Right lobe of liver (tissue), 6 donors: ENCODE measurements at regions not wholly inside any gene's neighbourhood (a gene's known extent, or its start where the extent isn't known, plus 50 kb on each side); places are given as distances from the start of the nearest gene placed in this dataset.

ENCODE experiments used
- ATAC-seq, 4 donors: fragments of 200-7000 bp; cut with Tn5 transposase; one replicate each; pipeline ENCODE4 v1.9.1; 2020; ENCODE audit warnings: mild to moderate bottlenecking in 4 of 4, moderate library complexity in 4 of 4
- DNase-seq, 3 donors: peaks; one replicate each; pipeline ENCODE4 v3.0.0-alpha.2; 2020
- H3K27ac ChIP-seq, 3 donors: fragments of 200-600 bp; one replicate each; pipeline ENCODE4 v1.8.0; 2022
- H3K27me3 ChIP-seq, 2 donors: fragments of 200-600 bp; one replicate each; pipeline ENCODE4 v1.8.0; 2022
- H3K36me3 ChIP-seq, 4 donors: fragments of 200-600 bp; sonication (generic) in 1 of 4; one replicate each; pipeline versions ENCODE4 v1.5.1 to v1.8.0; 2017 to 2022; ENCODE audit warnings: control low read depth in 1 of 4
- H3K4me1 ChIP-seq, 4 donors: fragments of 200-600 bp; sonication (generic) in 1 of 4; one replicate each; pipeline versions ENCODE4 v1.5.1 to v1.8.0; 2017 to 2022; ENCODE audit warnings: control low read depth in 1 of 4
- H3K4me3 ChIP-seq, 3 donors: fragments of 200-600 bp; one replicate each; pipeline ENCODE4 v1.8.0; 2022
- H3K9me3 ChIP-seq, 4 donors: fragments of 200-600 bp; sonication (generic) in 1 of 4; one replicate each; pipeline versions ENCODE4 v1.5.1 to v1.8.0; 2017 to 2022; ENCODE audit warnings: control low read depth in 1 of 4
- CTCF ChIP-seq, 4 donors: fragments of 200-600 bp in 3 of 4; fragments of 450-650 bp in 1 of 4; IDR thresholded peaks; one replicate each; pipeline versions ENCODE4 v1.5.1 to v1.8.0; 2016 to 2022; ENCODE audit warnings: antibody characterized with exemption in 4 of 4, mild to moderate bottlenecking in 2 of 4
- POLR2A ChIP-seq: fragments of 450-650 bp; IDR thresholded peaks from one replicate; pipeline ENCODE4 v1.6.1; 2017; ENCODE audit warnings: antibody characterized with exemption, mild to moderate bottlenecking
- WGBS: methylation state at CpG from one replicate; pipeline ENCODE4 v1.1.6; 2018; ENCODE audit warnings: low coverage, low lambda C conversion rate; ENCODE audit not compliant: insufficient coverage; ENCODE audit errors: missing lambda C conversion rate; 5-methylcytosine and 5-hydroxymethylcytosine counted together
- intact Hi-C, 2 donors: fragments of 100-400 bp; cut with DNase I; formaldehyde crosslinking; loops; one replicate each; pipeline versions ENCODE4 v1.11.2 to v1.14.1; 2022
- donor health status: DM: no; HTN: yes; CAD: no.
- donor health status: DM: no; HTN: no; CAD: no.
- donor health status: DM: no; HTN: no; CAD: no.
- donor health status: DM: no; HTN: yes; CAD: no.
- donor health status: DM: no; HTN: yes; CAD: no.

- H3K9me3 ChIP-seq, result no peaks in the 10 kb centered on the region
- WGBS, result 40% methylated on average over 1 of the region's 8 CpGs
Observed at GRCh38 chr9:81860581-81860980, 67.6 kb upstream of the SPATA31D4 start.

DNA sequence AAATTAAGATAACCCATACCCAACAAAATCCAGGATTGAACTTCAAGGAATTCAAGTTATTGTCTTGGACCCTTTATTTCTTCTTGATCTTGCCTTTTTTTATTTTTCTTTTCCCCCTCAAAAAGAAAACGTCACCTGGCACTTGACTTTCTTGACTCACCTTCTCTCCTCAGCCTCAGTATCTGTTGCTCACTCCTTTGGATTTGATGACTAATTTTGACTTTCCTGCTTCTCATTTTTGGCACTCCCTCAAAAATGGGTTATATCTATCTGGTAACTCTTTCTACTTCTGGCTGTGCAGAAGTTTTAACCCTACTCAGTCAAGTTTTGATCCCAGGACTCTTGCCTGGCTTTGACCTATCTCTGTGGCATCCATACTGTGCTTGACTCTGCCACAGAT lies 66.6 kb upstream of the SPATA31D4 start:
- intact Hi-C loops, result no loop called here
- H3K36me3 ChIP-seq, result no peaks in the 10 kb centered on the region

More at GRCh38 chr9:81860581-81860980, 67.6 kb upstream of the SPATA31D4 start:
- intact Hi-C loops, result no loop called here
- H3K27ac ChIP-seq, result no peak overlapping the region
- no peaks in the 10 kb centered on the region for H3K4me1 ChIP-seq
- ATAC-seq (no peak), DNase-seq (no peak)
- no peak overlapping the region for H3K4me3 ChIP-seq
- no peaks in the 10 kb centered on the region for H3K36me3 ChIP-seq
- no peak for TF ChIP-seq CTCF (IDR thresholded peaks at IDR 0.05)
- no peak for TF ChIP-seq POLR2A
- H3K27me3 ChIP-seq, result no peaks in the 10 kb centered on the region

DNA sequence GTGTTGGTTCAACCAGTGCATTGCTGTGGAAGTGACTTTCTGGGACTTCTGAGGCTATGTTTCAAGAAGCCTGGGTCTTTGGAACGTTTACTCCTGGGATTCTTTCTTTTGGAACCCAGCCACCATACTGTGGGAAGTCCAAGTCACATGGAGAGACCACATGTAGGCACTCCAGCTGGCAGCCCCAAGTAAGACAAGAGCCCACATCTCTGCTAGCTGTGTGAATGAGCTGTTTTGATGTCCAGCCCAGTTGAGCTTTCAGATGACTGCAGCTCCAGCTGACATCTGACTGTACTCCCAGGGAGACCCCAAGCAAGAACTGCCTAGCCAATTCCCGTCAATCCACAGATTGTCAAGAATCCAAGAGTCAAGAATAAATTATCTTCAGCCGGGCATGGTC lies 60.1 kb upstream of the SPATA31D4 start:
- DNase-seq (no peak), ATAC-seq (no peak)
- no peak overlapping the region for H3K4me3 ChIP-seq
- WGBS, result 70% methylated on average over 3 of the region's 3 CpGs
- intact Hi-C loops, result no loop called here
- H3K27ac ChIP-seq, result no peak overlapping the region
- no peaks in the 10 kb centered on the region for H3K9me3 ChIP-seq
- TF ChIP-seq POLR2A (no peak), CTCF (IDR thresholded peaks at IDR 0.05) (no peak)
- no peaks in the 10 kb centered on the region for H3K4me1 ChIP-seq
- H3K36me3 ChIP-seq, result no peaks in the 10 kb centered on the region
- no peaks in the 10 kb centered on the region for H3K27me3 ChIP-seq

More for the DNA sequence above, 66.6 kb upstream of the SPATA31D4 start:
- no peaks in the 10 kb centered on the region for H3K9me3 ChIP-seq
- DNase-seq (no peak), ATAC-seq (no peak)
- WGBS, result 64% methylated on average over 1 of the region's 1 CpG
- no peaks in the 10 kb centered on the region for H3K27me3 ChIP-seq
- no peaks in the 10 kb centered on the region for H3K4me1 ChIP-seq
- no peak overlapping the region for H3K27ac ChIP-seq
- no peak for TF ChIP-seq CTCF (IDR thresholded peaks at IDR 0.05)
- TF ChIP-seq POLR2A, result no peak
- no peak overlapping the region for H3K4me3 ChIP-seq

DNA sequence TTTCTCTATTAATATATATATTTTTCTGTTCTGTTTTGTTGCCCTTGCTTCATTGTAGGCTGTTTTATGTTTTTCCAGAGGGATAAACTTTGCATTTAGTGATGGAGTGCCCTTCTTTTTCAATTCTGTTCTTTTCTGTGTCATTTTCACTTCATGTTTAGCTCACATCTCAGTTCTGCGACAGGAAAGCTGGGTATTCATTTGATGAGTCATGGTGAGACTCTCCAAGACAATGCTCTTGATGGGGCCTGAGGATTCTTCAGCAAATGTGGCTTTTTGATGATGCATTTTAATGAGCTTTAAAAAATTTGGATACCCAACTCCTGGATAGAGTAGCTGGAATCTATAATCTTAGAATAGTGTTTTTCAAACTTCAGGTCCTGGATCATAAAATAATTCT lies 56.5 kb upstream of the SPATA31D4 start:
- Histone ChIP-seq H3K36me3 (no peaks in the 10 kb centered on the region), H3K4me3 (no peak overlapping the region), H3K4me1 (no peaks in the 10 kb centered on the region), H3K27me3 (no peaks in the 10 kb centered on the region), H3K9me3 (no peaks in the 10 kb centered on the region), H3K27ac (no peak overlapping the region)
- intact Hi-C loops, result no loop called here
- ATAC-seq (no peak), DNase-seq (no peak)
- WGBS, result 70% methylated on average over 1 of the region's 1 CpG
- TF ChIP-seq POLR2A (no peak), CTCF (IDR thresholded peaks at IDR 0.05) (no peak)

- Histone ChIP-seq H3K4me3 (no peak overlapping the region), H3K4me1 (no peaks in the 10 kb centered on the region), H3K27ac (no peak overlapping the region), H3K36me3 (no peaks in the 10 kb centered on the region), H3K9me3 (no peaks in the 10 kb centered on the region), H3K27me3 (no peaks in the 10 kb centered on the region)
- peak in 1 of 4 donors; percentile 41 for ATAC-seq
- intact Hi-C loops, result no loop called here
- DNase-seq, result no peak
- 50% methylated on average over 6 of the region's 7 CpGs for WGBS
- TF ChIP-seq POLR2A (no peak), CTCF (IDR thresholded peaks at IDR 0.05) (no peak)
Observed at GRCh38 chr9:81874250-81874649, 54.0 kb upstream of the SPATA31D4 start.
